Effector CD8-positive, alpha-beta T cell (primary cell): ENCODE measurements at regions not wholly inside any gene's neighbourhood (a gene's known extent, or its start where the extent isn't known, plus 50 kb on each side); places are given as distances from the start of the nearest gene placed in this dataset.
A peak's percentile ranks its signal among the peaks of the same experiment; 100 is the strongest.
"Not testable (repeated sequence)": the region's sequence is repeated elsewhere in the genome, so short reads cannot be mapped to it uniquely, and the experiment has no call there.

ENCODE experiments used
- DNase-seq: peaks from one replicate; lab custom pipeline; 2025; lab: John Stamatoyannopoulos, UW

DNA sequence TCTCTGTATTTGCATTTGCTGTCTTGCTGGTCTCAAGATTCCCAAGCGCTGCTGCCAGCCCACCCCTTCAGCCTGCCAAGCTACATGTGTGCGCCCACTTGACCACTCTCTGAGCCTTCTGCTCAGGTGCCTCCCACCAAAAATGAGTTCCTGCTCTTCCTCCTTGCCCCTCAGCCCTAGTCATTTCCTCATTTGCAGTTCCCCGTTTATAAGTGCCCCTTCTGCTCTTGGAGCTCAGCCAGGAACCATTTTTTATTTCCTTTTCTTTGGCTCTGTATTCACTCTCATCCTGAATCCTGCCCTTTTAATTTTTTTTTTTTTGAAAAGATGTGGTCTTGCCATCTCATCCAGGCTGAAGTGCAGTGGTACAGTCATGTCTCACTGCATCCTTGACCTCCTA lies 406.0 kb upstream of the AMELY start:
- no peak for DNase-seq

DNA sequence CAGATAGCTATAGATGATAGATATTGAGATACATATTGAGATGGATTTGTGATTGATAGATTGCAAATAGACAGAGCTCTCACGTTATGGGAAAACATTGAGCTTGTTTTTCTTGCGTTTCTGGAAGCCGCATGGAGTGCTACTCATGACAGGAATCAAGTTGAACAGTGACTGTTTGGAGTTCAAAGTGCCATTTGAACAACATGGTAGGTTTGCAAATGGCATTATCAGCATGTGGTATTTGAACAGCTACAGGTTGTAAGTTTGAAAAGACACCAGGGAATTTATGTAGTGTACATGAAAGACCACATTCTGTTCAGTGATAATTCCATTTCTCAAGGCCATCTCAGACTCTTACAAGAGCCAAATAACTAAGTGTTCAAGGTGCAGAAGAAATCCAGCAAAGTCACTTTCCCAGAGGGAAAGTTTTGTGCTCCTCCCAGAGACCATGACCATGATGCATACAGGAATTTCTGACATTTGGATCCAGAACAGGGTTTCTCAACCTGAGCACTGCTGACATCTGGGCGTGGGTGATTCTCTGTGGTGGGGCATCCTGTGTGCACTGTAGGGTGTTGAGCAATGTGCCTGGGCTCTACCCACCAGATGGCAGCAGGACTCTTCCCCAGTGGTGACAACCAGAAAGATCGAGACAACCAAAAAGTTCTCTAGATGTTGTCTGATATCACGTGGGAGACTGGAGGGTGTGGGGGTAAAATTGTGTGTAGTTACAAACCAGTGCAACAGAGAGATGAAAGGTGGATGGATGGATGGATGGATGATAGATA lies 399.1 kb upstream of the AMELY start:
- peak; percentile 30 for DNase-seq

DNA sequence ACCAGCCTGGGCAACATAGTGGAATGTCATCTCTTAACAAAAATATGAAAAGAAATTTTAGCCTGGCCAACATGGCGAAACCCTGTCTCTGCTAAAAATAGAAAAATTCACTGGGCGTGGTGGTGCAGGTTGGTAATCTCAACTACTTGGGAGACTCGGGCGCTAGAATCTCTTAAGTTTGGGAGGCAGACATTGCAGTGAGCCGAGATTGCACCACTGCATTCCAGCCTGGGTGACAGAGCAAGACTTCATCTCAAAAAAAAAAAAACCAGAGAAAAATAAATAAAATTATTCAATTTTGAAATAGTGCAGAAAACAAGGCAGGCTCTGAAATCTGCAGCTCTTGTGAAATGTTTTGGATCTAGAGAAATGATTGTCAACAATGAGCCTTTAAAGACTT lies 397.3 kb upstream of the AMELY start:
- no peak for DNase-seq

DNA sequence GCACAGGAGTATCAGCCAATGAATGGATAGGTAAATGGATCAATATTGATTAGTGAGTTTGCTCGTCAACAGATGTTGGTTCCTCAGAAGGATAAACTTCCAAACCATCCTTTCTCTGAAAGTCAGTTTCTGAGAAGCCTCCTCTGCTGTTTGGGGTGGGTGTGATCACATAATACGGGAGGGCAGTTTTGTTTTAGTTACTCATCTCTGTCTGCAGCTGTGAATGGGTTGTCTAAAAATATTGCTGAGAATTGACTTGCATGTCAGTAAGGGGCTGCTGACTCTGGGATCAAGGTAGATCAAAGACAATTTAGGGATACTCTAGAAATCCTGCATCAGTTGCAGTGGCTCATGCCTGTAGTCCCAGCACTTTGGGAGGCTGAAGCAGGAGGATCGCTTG lies 390.8 kb upstream of the AMELY start:
- no peak for DNase-seq

DNA sequence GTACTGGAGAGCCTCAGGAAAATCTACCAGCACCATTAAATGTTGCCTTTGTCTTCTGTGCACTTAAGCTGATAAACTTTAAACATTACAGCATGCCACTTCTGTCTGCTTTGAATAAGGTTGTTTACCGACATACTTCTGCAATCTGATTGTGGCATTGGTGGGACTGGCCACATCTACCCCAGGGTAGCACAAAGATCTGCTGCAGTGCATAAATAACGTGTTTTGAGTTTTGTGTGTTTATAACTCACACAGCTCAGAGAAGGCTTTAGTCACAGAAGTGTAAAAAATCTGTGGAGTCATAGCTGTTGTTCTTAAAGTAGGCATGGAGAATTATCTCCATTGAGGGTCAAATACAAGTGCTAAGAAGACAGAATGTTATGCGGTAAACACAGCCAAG lies 388.4 kb upstream of the AMELY start:
- DNase-seq = no peak

DNA sequence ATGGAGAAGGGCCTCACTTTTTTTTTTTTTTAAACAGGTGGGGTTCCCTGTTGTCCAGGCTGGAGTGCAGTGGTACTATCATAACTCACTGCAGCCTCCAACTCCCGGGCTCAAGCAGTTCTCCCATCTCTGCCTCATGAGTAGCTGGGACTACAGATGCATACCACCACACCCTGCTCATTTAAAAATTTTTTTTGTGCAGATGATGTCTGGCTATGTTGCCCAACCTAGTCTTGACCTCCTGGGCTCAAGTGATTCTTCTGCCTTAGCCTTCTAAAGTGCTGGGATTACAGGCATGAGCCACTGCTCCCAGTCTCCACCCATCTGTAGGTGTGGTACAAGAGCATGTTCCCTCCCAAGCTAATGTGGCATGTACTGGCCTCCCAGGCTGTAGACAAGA lies 380.6 kb upstream of the AMELY start:
- DNase-seq = no peak

DNA sequence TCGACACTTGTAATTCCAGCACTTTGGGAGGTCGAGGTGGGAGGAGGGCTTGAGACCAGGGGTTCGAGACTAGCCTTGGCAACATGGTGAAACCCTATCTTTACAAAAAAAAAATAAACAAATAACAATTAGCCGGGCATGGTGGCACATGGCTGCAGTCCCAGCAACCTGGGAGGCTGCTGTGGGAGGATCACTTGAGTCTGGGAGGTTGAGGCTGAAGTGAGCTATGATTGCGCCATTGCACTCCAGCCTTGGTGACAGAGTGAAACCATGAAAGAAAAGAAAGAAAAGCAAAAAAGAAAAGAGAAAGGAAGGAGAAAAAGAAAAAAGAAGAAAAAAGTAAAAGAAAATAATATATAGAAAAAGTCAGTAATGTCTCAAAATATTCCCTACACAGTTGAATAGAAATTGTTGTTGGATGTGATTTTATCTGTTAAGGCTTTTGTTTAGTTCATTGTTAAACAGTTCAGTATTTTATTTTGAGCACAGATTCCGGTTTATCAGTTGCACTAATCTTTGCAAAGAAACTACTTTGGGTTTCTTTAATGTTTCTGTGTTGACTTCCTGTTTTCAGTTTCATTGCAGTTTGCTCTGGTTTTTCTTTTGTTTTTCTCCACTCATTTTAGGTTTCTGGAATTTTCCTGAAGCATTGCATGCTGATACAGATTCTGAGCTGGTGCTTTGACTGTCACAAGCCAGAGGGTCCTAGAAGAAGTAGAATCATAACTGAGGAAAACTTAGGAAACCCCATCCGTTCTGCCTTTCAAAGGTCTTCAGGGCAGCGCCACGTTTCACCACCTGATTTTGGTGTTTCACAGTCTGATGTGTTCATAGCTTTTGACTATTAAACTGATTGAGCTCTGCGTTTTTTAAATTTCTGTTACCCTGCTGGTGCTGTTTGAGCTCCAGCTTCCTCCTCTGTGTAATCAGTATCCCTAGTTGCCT lies 378.6 kb upstream of the AMELY start:
- no peak for DNase-seq

DNA sequence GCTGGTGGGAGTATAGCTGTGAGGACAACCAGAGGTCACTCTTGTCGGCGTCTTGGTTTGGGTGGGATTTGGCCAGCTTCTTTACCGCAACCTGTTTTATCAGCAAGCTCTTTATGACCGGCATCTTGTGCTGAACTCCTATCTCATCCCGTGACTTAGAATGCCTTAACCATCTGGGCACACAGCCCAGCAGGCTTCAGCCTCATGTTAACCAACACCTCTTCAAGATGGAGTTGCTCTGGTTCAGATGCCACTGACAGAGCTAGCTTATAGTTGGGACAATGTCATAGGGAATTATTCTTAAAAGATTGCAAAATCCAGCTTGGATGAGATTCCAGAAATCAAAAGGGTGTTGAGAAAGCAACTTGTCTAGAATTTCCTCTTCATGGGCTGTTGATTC lies 377.1 kb upstream of the AMELY start:
- no peak for DNase-seq

DNA sequence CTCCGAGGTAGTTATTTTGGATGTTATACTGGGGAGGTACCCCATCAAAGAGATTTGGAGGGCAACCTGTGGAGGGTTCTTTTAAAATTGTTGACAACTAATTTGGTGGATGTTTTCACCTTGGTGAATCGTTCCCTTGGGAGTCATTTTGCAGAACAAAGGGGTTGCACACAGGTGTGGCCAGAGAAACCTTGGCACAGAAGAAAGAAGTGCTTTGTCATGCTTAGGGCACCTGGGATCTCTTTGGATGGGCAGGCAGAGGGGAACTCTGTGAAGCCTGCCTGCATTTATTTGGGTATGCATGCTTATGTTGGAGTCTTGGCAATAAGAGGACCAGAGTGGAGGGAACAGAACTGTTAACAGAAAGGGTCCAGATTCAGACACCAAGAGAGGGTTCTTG lies 376.4 kb upstream of the AMELY start:
- DNase-seq = not testable (repeated sequence)

DNA sequence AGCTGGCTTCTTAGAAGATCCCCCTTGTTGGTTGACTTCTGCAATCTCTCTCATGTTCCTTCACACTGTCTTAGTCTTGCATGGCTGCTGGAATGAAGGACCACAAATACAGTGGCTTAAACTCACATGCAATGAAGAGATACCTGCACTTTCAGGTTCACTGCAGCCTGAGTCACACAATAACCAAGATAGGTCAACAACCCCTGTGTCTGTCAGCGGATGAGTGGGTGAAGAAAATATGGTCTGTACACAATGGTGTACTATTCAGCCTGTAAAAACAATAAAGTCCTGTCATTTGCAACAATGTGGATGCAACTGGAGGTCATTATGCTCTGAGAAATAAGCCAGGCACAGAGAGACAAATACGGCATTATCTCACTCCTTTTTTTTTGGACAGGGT lies 373.8 kb upstream of the AMELY start:
- no peak for DNase-seq

DNA sequence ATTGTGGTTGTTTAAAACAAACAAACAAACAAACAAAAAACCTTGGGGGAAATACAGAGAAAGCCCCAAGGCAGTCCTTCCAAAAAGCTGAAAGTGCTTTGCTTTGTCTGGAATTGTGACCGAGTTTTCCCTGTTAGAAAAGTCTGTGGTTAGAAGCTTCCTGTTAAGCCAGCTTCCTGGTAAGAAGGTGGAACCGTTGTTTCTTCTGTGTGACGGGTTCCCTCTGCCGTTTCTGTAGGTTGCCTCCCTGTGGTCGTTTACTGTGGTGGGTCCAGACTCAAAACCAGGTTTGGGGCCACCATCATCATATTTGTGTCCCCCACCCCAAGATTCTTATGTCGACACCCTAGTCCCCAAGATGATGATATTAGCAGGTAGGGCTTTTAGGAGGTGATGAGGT lies 371.4 kb upstream of the AMELY start:
- no peak for DNase-seq

DNA sequence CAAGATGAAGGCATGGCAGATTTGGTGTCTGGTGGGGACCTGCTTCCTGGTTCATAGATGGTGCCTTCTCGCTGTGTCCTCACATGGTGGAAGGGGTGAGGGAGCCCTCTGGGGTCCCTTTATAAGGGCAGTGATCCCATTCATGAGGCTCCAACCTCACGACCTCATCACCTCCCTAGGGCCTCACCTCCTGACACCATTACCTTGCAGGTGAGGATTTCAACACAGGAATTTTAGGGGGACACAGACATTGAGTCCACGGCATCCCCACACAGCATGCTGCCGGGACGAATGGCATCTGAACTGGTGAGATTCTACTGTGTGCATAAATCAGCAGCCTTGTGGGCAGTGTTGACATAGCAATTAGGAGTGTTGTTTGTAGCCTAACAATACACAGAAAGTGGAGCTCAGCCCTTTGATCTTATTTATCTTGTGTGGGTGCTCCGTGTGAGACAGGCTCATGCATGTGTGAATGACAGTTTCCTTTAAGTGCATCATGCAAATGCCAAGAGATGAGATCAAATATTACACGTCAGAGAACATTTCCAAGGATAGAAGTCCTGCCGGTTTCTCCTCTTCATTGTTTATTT lies 368.7 kb upstream of the AMELY start:
- not testable (repeated sequence) for DNase-seq

DNA sequence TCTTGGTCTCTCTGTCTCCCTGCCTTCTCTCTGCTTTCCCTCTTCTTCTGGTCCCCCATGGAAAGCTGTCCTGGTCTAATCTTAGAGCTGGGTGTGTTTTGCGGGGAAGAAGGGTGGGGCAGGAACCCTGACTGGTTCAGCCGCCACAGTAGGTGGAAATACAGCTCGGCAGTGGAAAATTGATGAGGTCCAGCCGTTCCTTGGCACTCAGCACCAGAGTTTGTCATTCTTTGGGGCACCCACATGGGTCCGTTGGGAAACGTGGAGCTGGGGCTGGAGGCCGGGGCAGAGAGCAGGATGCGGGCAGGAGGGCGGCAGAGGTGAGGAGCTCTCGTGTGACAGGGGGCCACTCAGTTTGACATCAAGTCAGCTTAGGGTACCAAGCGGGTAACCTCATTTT lies 364.2 kb upstream of the AMELY start:
- peak; percentile 0 for DNase-seq

DNA sequence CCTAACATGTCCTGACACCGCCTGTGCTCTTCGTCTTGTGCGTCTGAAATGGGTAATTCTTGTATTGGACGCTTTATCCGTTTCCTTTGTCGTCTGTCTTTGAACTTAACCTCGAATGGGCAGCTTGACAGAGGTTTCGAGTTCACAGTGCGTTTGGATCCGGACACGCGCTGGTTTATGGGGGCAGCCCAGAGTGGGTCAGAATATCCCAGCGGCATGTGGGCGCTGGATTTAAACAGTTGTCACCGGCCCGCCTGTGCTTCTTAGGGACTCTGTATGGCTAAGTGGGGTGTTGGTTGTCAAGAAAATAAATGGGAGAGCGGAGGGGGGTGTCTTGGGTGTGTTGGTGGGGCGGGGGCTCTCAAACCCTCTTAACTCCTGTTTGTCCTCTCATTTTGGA lies 363.5 kb upstream of the AMELY start:
- no peak for DNase-seq

DNA sequence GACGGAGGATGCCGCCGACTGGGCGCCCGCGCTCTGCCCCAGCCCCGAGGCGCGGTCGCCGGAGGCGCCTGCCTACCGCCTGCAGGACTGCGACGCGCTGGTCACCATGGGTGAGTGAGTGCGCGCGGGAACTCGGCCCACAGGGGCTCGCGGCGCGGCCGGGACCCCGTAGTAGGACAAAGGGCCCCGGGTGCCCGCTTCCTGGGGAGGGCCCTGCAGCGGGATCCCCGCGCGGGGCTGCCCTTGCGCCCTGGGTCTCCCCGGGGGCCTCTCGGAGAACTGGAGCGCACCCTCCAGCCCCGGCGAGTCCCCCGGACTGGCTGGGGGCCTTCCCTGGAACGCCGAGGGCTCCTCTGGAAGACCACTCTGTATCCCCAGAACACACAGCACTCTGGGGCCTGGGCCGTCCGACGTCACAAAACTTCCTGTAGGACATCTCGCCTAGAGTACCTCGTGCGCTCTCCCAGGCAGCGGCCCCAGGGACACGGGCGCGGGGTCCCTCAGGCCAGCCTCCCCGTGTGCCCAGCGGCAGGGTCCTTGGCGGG lies 362.9 kb upstream of the AMELY start:
- peak; percentile 3 for DNase-seq

DNA sequence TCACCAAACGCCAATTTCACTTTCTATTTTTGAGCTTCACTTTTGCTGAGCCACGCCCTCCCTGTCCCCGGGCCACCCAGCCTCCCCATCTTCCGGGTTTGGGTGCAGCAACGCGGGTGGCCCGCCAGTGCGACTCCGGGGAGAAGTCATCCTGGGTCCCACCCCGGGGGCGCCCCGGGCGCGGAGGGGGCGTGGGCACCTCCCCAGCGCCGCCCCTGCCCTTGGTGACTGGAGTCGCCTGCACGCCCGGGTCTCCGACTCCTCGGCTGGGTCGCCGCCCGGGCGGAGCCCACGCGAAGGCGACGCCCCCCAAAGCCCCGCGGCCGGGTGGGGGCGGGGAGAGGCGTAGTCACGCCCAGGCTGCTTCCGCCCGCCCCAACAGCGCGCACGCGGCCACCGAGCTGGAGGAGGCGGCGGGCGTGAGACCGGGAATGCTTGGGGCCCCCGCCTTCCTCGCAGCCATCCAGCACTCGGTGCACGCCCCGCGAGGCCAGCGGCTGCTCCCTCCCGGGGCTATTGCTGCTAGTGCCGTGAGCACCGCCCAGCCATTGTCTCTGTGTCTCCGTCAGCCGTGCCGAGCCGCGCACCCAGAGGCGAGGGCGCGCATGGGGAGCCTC lies 362.1 kb upstream of the AMELY start:
- DNase-seq = peak; percentile 86

DNA sequence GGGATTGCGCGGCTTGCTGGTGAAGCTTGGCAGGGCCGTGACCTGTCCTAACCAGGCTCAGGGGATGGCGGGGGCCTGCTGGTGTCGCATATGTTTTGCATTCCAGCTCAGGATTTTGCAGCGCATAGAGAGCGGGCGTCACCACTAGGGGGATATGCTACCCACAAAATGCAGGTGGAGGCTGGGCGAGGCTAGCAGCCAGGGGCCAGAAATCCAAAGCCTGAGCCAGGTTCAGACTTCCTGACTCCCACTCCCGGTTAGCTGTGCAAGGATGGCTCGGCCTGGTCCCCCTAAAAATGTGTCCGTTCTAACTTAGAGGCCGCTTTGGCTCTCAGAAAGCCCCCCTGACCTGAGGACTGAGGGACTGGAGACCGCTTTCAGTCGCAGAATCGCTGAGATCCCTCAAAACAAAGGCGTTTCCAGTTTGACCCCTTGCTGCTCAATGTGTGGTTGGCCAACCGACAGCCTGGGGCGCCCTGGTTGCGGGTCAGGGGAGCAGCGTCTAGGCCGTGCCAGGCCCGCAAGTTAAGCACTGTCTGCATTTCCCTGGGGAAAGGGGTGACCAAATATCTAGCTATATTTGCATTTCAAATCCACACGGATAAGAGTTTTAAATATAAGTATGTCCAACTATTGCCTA lies 361.1 kb upstream of the AMELY start:
- DNase-seq = peak; percentile 40

DNA sequence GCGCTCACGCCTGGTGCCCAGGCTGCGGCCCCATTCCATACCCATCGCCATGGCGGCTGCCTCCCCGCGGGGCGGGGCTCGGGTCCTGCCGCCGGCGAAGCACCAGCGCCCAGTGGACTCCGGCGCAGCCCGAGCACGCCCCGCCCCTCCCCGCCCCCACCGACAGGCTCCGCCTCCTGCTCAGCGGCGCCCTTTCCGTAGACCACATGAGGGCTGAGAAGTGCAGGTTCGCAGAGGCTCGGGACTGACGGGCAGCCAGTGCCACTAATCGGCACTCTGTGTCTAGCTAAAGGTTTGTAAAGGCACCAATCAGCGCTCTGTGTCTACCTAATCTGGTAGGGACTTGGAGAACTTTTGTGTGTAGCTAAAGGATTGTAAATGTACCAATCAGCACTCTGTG lies 352.2 kb upstream of the AMELY start:
- no peak for DNase-seq

DNA sequence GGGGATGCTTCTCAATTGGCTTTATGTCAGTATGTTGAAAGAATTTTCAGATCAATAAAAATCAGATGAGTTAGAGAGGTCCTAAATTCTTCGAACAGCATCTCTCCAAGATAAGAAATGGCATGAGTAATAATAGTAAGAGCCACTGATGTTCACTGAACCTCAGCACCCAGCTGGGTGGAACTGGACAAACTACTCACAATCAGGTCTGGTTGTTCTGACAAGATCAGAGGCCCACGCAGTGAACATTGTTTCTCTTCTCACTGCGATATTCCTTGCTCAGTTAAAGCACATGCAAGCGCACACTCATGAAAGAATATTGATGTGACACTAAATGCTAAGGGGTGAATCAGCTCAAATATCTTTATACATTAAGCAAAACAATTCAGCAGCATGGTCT lies 351.0 kb upstream of the AMELY start:
- no peak for DNase-seq

DNA sequence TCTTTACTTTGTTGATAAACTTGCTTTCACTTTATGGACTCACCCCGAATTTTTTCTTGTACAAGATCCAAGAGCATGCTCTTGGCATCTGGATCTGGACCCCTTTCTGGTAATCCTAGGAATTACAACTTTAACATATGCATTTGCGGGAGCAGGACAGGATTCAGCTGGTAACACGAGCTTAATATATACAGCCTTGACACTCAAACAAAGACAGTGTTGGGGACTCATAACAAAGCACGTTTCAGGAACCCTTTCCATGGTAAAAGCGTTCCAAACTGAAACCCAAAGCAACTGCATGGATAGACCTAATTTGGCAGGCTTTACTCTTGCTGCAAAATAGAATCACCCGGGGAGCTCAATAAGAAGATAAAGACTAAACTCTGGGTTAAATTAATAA lies 349.7 kb upstream of the AMELY start:
- DNase-seq = no peak

DNA sequence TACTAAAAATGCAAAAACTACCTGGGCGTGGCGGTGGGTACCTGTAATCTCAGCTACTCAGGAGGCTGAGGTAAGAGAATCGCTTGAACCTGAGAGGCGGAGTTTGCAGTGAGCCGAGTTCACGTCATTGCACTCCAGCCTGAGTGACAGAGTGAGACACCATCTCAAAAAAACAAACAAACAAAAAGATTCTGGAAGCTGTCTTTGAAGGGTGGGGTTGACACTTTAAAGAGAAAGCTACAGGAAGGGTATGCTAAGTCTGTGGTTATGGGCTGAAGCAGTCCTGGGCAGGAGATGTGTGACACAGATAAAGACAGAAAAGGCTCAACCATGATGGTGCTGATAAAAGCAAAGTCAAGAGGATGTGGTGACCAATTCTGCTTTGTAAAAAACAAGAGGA lies 328.5 kb upstream of the AMELY start:
- DNase-seq = peak; percentile 5

DNA sequence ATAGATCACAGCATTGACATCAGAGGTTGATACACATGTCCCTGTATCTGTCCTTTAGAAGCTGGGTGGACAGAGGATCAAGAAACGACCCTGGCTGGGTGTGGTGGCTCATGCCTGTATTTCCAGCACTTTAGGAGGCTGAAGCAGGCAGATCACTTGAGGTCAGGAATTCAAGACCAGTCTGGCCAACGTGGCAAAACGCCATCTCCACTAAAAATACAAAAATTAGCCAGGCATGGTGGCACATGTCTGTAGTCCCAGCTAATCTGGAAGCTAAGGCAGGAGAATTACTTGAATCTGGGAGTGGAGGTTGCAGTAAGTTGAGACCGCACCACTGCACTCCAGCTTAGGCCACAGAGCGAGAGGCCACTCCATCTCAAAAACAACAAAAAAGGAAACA lies 300.4 kb upstream of the AMELY start:
- DNase-seq = no peak
